A673 (cell line): ENCODE measurements at regions not wholly inside any gene's neighbourhood (a gene's known extent, or its start where the extent isn't known, plus 50 kb on each side); places are given as distances from the start of the nearest gene placed in this dataset.

Experiments used
- CTCF ChIP-seq: fragments of 300-800, 200-600 bp; sonication (generic); conservative IDR thresholded peaks from 2 replicates; pipeline ENCODE4 v1.5.1; 2017; ENCODE audit warnings: low read depth, mild to moderate bottlenecking, antibody characterized with exemption, low read length, moderate library complexity, mixed read lengths
- EZH2 ChIP-seq: fragments of 200-600 bp; sonication (generic); IDR thresholded peaks from 2 replicates; pipeline ENCODE4 v1.6.1; 2017; ENCODE audit warnings: borderline replicate concordance, low read depth, mild to moderate bottlenecking, mixed read lengths, antibody characterized with exemption, low read length; ENCODE audit not compliant: poor library complexity, severe bottlenecking

DNA sequence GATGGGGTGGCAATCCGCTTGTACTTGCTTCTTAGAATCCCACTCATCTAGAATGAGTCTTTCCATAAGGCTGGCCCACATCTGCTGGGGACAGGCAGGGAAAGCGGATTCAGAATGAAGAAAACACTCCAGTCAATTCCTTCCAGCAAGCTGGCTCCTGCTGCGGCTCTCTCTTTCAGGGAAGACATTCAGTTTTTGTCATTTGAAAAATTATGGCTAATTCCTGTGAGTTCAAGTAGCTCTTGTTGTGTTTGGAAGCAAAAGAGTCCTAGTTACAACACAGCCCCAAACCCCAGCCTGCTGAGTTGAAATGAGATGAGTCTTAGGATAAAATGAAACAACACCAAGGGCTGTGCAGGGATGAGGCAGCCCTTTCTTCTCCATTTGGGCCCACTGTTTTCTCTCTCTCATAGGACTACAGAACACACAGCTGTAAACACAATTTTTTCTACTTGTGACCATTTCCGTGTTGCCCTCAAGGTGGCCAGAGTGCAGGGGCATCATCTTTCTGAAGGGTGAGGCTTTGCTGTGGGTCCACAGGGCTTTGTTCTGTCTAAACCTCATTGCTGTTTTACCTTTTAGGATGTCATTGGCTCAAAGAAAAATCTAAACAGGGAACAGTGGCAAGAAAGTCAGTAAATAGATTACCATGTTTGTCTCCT, 90.8 kb upstream of the EEPD1 start:
- TF ChIP-seq CTCF (no peak), EZH2 (no peak)
